Stomach (tissue), 8 donors: ENCODE measurements at regions not wholly inside any gene's neighbourhood (a gene's known extent, or its start where the extent isn't known, plus 50 kb on each side); places are given as distances from the start of the nearest gene placed in this dataset.

Source experiments
- DNase-seq, 2 donors: peaks; one replicate each; pipeline versions ENCODE4 v3.0.0 to v3.0.0-alpha.2; 2013 to 2019
- H3K27ac ChIP-seq, 5 donors: fragments of 200-600 bp in 4 of 5; sonication (generic) in 4 of 5; one replicate each; pipeline ENCODE4 v1.5.1; 2013 to 2019; ENCODE audit warnings: mild to moderate bottlenecking in 1 of 5, moderate library complexity in 1 of 5
- H3K27me3 ChIP-seq, 3 donors: fragments of 200-600 bp; sonication (generic); one replicate each; pipeline ENCODE4 v1.5.1; 2017 to 2019; ENCODE audit warnings: mixed run types in 1 of 3
- H3K36me3 ChIP-seq, 4 donors: fragments of 200-600 bp; sonication (generic); 1 replicate in 3 of 4; 2 replicates in 1 of 4; pipeline ENCODE4 v1.5.1; 2016 to 2019
- H3K4me1 ChIP-seq, 4 donors: fragments of 200-600 bp; sonication (generic); one replicate each; pipeline ENCODE4 v1.5.1; 2016 to 2019
- H3K4me3 ChIP-seq, 4 donors: fragments of 200-600 bp; sonication (generic) in 3 of 4; one replicate each; pipeline ENCODE4 v1.5.1; 2016 to 2019; ENCODE audit warnings: mild to moderate bottlenecking in 1 of 4
- H3K9me3 ChIP-seq, 4 donors: fragments of 200-600 bp; sonication (generic); one replicate each; pipeline ENCODE4 v1.5.1; 2016 to 2019
- EP300 ChIP-seq: sonication (generic); formaldehyde crosslinking; IDR thresholded peaks from one replicate; pipeline ENCODE4 v1.6.1; 2017; ENCODE audit warnings: antibody characterized with exemption
- POLR2A ChIP-seq, 4 donors: fragments of 450-650 bp; IDR thresholded peaks; one replicate each; pipeline ENCODE4 v1.6.1; 2016; ENCODE audit warnings: antibody characterized with exemption in 4 of 4, control low read depth in 2 of 4, mild to moderate bottlenecking in 1 of 4, moderate library complexity in 1 of 4
- POLR2AphosphoS5 ChIP-seq, 3 donors: sonication (generic); formaldehyde crosslinking; IDR thresholded peaks; one replicate each; pipeline ENCODE4 v1.6.1; 2016; ENCODE audit warnings: antibody characterized with exemption in 3 of 3
- WGBS, 5 donors: extraction: QIAGEN DNeasy Blood & Tissue Kit in 3 of 5; methylation state at CpG; one replicate each; pipeline versions ENCODE4 v1.1.5 to v1.1.7; 2013 to 2018; 5-methylcytosine and 5-hydroxymethylcytosine counted together
- intact Hi-C: fragments of 100-400 bp; cut with DNase I; formaldehyde crosslinking; loops from one replicate; pipeline ENCODE4 v1.15.1; 2023; ENCODE audit warnings: low total_unique reads
- TF ChIP-seq, protein P1 (sequence below), 7 experiments: fragments of 450-650 bp in 4 of 7; fragments of 200-600 bp in 3 of 7; sonication (generic) in 3 of 7; IDR thresholded peaks; one replicate each; pipeline ENCODE4 v1.5.1; 2016 to 2019; ENCODE audit warnings: antibody characterized with exemption in 7 of 7, control low read depth in 2 of 7, mild to moderate bottlenecking in 1 of 7
- donor health status: healthy with polysubstance abuse.
- donor health status: Bipolar disorder and iron deficiency.
- donor health status: healthy.

DNA sequence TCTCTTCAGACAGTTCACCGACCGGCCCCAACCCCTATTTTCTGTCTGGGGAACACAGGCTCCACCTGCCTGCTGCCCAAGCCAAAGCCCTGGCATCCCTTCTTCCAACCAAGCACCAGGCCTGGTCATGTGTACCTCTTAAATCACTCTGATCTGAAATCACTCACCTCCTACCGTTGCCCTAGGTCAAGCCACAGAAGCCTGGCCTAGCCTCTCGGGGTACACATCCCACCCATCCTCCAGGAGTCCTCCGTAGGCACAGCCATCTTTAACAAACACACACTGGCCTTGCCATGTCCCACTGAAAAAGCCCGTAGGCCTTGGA lies 81.8 kb downstream of the IRF2BPL start:
- intact Hi-C loops = no loop called here

DNA sequence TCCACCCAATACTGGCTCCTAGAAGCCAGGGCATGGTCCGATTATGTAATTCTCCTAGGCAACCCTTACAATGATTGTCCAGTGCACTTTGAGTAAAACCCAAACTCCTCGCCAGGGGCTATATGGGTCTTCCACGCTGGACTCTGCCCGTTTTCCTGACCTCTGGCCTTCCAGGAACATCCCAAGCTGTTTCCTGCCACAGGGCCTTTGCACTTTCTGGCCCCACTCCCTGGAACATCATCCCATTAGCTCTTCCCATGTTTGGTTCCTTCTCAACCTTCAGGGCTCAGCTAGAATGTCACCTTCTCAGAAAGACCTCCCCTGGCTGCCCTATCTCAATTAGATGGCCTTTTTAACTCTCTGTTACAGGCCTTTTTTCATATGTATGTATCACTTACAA lies 85.4 kb downstream of the IRF2BPL start:
- Histone ChIP-seq H3K36me3 (no peaks in the 10 kb centered on the region), H3K27me3 (no peaks in the 10 kb centered on the region), H3K4me3 (no peak overlapping the region), H3K9me3 (no peaks in the 10 kb centered on the region), H3K27ac (no peak overlapping the region), H3K4me1 (peaks cover 16 to 28% (median 21%) of the 10 kb centered on the region in 4 donors)
- intact Hi-C loops = no loop called here
- WGBS, 5 donors = 85 to 89% (median 86%) methylated on average over 4 of the region's 4 CpGs
- DNase-seq = no peak
- TF ChIP-seq, protein P1, sequence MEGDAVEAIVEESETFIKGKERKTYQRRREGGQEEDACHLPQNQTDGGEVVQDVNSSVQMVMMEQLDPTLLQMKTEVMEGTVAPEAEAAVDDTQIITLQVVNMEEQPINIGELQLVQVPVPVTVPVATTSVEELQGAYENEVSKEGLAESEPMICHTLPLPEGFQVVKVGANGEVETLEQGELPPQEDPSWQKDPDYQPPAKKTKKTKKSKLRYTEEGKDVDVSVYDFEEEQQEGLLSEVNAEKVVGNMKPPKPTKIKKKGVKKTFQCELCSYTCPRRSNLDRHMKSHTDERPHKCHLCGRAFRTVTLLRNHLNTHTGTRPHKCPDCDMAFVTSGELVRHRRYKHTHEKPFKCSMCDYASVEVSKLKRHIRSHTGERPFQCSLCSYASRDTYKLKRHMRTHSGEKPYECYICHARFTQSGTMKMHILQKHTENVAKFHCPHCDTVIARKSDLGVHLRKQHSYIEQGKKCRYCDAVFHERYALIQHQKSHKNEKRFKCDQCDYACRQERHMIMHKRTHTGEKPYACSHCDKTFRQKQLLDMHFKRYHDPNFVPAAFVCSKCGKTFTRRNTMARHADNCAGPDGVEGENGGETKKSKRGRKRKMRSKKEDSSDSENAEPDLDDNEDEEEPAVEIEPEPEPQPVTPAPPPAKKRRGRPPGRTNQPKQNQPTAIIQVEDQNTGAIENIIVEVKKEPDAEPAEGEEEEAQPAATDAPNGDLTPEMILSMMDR (IDR thresholded peaks at IDR 0.05) = no peak
- TF ChIP-seq POLR2A (IDR thresholded peaks at IDR 0.05) = no peak
- no peak for TF ChIP-seq POLR2AphosphoS5 (IDR thresholded peaks at IDR 0.05)
- no peak for TF ChIP-seq EP300

More for the DNA sequence above, 81.8 kb downstream of the IRF2BPL start:
- no peaks in the 10 kb centered on the region for H3K27me3 ChIP-seq
- H3K27ac ChIP-seq = peak overlapping the region; percentile 80 to 96 (median 82)
- H3K4me1 ChIP-seq = peaks cover 30 to 50% (median 43%) of the 10 kb centered on the region in 4 donors
- TF ChIP-seq POLR2A (IDR thresholded peaks at IDR 0.05) (no peak), EP300 (no peak), POLR2AphosphoS5 (IDR thresholded peaks at IDR 0.05) (no peak)
- TF ChIP-seq, protein P1 (IDR thresholded peaks at IDR 0.05) = no peak
- no peaks in the 10 kb centered on the region for H3K9me3 ChIP-seq
- H3K36me3 ChIP-seq = no peaks in the 10 kb centered on the region
- DNase-seq = no peak
- no peak overlapping the region for H3K4me3 ChIP-seq
- 54 to 62% (median 56%) methylated on average over 6 of the region's 6 CpGs for WGBS, 5 donors

- intact Hi-C loops = no loop called here
- no peak for TF ChIP-seq EP300
- no peak for TF ChIP-seq POLR2A (IDR thresholded peaks at IDR 0.05)
- TF ChIP-seq, protein P1 (IDR thresholded peaks at IDR 0.05) = no peak
- no peak for TF ChIP-seq POLR2AphosphoS5 (IDR thresholded peaks at IDR 0.05)
- no peaks in the 10 kb centered on the region for H3K9me3 ChIP-seq
- 65 to 78% (median 69%) methylated on average over 9 to 12 of the region's 12 CpGs for WGBS, 5 donors
- H3K27ac ChIP-seq = no peak overlapping the region
- H3K36me3 ChIP-seq = no peaks in the 10 kb centered on the region
- no peak for DNase-seq
- no peaks in the 10 kb centered on the region for H3K27me3 ChIP-seq
- peaks cover 9 to 28% (median 20%) of the 10 kb centered on the region in 4 donors for H3K4me1 ChIP-seq
- no peak overlapping the region for H3K4me3 ChIP-seq
These were observed 86.3 kb downstream of the IRF2BPL start for GRCh38 chr14:76941946-76942805.

DNA sequence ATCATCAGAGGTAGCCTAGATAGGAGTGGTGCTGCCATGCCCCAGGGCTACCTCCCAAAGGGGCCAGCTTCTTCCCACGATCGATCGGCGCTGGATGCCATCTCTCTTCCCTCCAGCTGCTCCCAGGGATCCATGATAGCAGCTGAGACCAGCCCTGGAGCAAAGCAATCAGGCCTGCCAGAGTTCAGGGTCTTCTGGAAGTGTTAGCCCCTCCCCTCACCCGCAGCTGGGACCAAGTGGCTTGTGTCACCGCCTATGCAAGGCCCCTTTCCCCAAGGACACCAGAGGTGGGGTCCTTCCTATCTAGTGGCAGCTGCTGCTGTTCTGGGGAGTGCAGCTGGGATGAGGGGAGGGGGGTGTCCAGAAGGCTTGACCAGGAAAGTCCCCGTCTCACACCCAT lies 87.0 kb downstream of the IRF2BPL start:
- Histone ChIP-seq H3K4me1 (peaks cover 8 to 28% (median 19%) of the 10 kb centered on the region in 4 donors), H3K27ac (no peak overlapping the region), H3K36me3 (no peaks in the 10 kb centered on the region), H3K27me3 (no peaks in the 10 kb centered on the region), H3K4me3 (no peak overlapping the region), H3K9me3 (no peaks in the 10 kb centered on the region)
- intact Hi-C loops = no loop called here
- DNase-seq = no peak
- TF ChIP-seq POLR2A (IDR thresholded peaks at IDR 0.05) (no peak), POLR2AphosphoS5 (IDR thresholded peaks at IDR 0.05) (no peak), EP300 (no peak)
- TF ChIP-seq, protein P1 (IDR thresholded peaks at IDR 0.05) = no peak
- 79 to 97% (median 92%) methylated on average over 6 to 7 of the region's 7 CpGs for WGBS, 5 donors
